Fibroblast of mammary gland (primary cell): ENCODE measurements at regions not wholly inside any gene's neighbourhood (a gene's known extent, or its start where the extent isn't known, plus 50 kb on each side); places are given as distances from the start of the nearest gene placed in this dataset.

ENCODE experiments used
- DNase-seq: peaks from one replicate; pipeline ENCODE4 v3.0.0-alpha.2; 2010; ENCODE audit warnings: low read depth
- H3K4me3 ChIP-seq: 2 replicates; pipeline ENCODE4 v1.5.1; 2011; ENCODE audit warnings: low read depth, mild to moderate bottlenecking, low read length, moderate library complexity; ENCODE audit not compliant: control insufficient read depth
- CTCF ChIP-seq: conservative IDR thresholded peaks from 2 replicates; pipeline ENCODE4 v1.5.1; 2011; ENCODE audit warnings: low read depth, low read length, inconsistent platforms; ENCODE audit not compliant: control insufficient read depth, insufficient read depth

GRCh38 chr13:88627071-88627470 is 955.9 kb downstream of the SLITRK5 start:
- TF ChIP-seq CTCF, result no peak
- H3K4me3 ChIP-seq, result no peak overlapping the region
- no peak for DNase-seq

GRCh38 chr13:88628882-88629281 is 957.7 kb downstream of the SLITRK5 start:
- H3K4me3 ChIP-seq, result no peak overlapping the region
- no peak for DNase-seq
- no peak for TF ChIP-seq CTCF

GRCh38 chr13:88637935-88638334 is 966.8 kb downstream of the SLITRK5 start:
- TF ChIP-seq CTCF, result no peak
- no peak overlapping the region for H3K4me3 ChIP-seq
- no peak for DNase-seq

GRCh38 chr13:88643233-88643632 is 972.1 kb downstream of the SLITRK5 start:
- H3K4me3 ChIP-seq, result no peak overlapping the region
- TF ChIP-seq CTCF, result no peak
- no peak for DNase-seq

GRCh38 chr13:88648598-88649373 is 977.6 kb downstream of the SLITRK5 start:
- no peak overlapping the region for H3K4me3 ChIP-seq
- DNase-seq, result no peak

GRCh38 chr13:88649855-88650254 is 978.7 kb downstream of the SLITRK5 start:
- no peak for TF ChIP-seq CTCF
- no peak overlapping the region for H3K4me3 ChIP-seq
- no peak for DNase-seq

More at GRCh38 chr13:88648598-88649373, 977.6 kb downstream of the SLITRK5 start:
- no peak for TF ChIP-seq CTCF

GRCh38 chr13:88651531-88651930 is 980.4 kb downstream of the SLITRK5 start:
- TF ChIP-seq CTCF, result no peak
- DNase-seq, result no peak

More at GRCh38 chr13:88651531-88651930, 980.4 kb downstream of the SLITRK5 start:
- no peak overlapping the region for H3K4me3 ChIP-seq
